Glutamatergic neuron (in vitro differentiated cells): ENCODE measurements at regions not wholly inside any gene's neighbourhood (a gene's known extent, or its start where the extent isn't known, plus 50 kb on each side); places are given as distances from the start of the nearest gene placed in this dataset.

ENCODE experiments used
- DNase-seq: peaks from one replicate; pipeline ENCODE4 v3.0.0; 2022
- H3K27ac Mint-ChIP-seq: one replicate; pipeline ENCODE4 v1.8.0; 2020; ENCODE audit warnings: mild to moderate bottlenecking, mixed read lengths, inconsistent platforms; ENCODE audit not compliant: unreplicated experiment
- H3K27me3 Mint-ChIP-seq: one replicate; pipeline ENCODE4 v1.8.0; 2020; ENCODE audit warnings: mild to moderate bottlenecking, moderate library complexity, mixed read lengths, inconsistent platforms; ENCODE audit not compliant: unreplicated experiment
- H3K36me3 Mint-ChIP-seq: one replicate; pipeline ENCODE4 v1.8.0; 2020; ENCODE audit warnings: mild to moderate bottlenecking, mixed read lengths, inconsistent platforms; ENCODE audit not compliant: unreplicated experiment
- H3K4me1 Mint-ChIP-seq: one replicate; pipeline ENCODE4 v1.8.0; 2020; ENCODE audit warnings: mild to moderate bottlenecking, low read depth, mixed read lengths, inconsistent platforms; ENCODE audit not compliant: unreplicated experiment
- H3K4me3 Mint-ChIP-seq: one replicate; pipeline ENCODE4 v1.8.0; 2020; ENCODE audit warnings: mild to moderate bottlenecking, mixed read lengths, inconsistent platforms; ENCODE audit not compliant: unreplicated experiment
- H3K9me3 Mint-ChIP-seq: one replicate; pipeline ENCODE4 v1.8.0; 2020; ENCODE audit warnings: mild to moderate bottlenecking, moderate library complexity, mixed read lengths, inconsistent platforms; ENCODE audit not compliant: unreplicated experiment
- TF ChIP-seq, protein P1 (sequence below): fragments of 200-600 bp; sonication (generic); IDR thresholded peaks from one replicate; pipeline ENCODE4 v1.5.0; 2021; ENCODE audit not compliant: partially characterized antibody, unreplicated experiment

DNA sequence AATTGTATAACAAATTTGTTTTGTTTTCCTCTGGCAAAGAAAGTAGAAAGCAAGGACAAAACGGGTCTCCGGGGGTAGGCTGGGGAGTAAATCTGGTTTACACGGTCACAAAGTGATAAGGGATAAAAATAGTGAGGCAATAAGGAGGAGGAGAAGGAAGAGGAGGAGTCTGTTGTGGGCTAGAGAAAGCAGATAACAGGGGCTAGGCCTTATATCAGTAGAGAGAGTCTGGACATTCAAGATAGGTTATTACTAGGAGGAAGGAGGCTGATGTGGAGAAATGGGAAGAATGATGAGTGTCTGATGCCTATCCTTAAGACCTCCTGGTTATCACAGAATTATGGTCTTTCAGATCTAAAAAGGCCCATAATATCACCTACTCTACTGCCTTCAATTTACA is 83.2 kb upstream of the SSTR1 start:
- Mint-ChIP-seq H3K4me3 (no peak overlapping the region), H3K4me1 (peaks cover 2% of the 10 kb centered on the region), H3K27me3 (no peaks in the 10 kb centered on the region), H3K36me3 (no peaks in the 10 kb centered on the region), H3K27ac (no peak overlapping the region), H3K9me3 (no peaks in the 10 kb centered on the region)
- DNase-seq: no peak
- TF ChIP-seq, protein P1, sequence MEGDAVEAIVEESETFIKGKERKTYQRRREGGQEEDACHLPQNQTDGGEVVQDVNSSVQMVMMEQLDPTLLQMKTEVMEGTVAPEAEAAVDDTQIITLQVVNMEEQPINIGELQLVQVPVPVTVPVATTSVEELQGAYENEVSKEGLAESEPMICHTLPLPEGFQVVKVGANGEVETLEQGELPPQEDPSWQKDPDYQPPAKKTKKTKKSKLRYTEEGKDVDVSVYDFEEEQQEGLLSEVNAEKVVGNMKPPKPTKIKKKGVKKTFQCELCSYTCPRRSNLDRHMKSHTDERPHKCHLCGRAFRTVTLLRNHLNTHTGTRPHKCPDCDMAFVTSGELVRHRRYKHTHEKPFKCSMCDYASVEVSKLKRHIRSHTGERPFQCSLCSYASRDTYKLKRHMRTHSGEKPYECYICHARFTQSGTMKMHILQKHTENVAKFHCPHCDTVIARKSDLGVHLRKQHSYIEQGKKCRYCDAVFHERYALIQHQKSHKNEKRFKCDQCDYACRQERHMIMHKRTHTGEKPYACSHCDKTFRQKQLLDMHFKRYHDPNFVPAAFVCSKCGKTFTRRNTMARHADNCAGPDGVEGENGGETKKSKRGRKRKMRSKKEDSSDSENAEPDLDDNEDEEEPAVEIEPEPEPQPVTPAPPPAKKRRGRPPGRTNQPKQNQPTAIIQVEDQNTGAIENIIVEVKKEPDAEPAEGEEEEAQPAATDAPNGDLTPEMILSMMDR: no peak

DNA sequence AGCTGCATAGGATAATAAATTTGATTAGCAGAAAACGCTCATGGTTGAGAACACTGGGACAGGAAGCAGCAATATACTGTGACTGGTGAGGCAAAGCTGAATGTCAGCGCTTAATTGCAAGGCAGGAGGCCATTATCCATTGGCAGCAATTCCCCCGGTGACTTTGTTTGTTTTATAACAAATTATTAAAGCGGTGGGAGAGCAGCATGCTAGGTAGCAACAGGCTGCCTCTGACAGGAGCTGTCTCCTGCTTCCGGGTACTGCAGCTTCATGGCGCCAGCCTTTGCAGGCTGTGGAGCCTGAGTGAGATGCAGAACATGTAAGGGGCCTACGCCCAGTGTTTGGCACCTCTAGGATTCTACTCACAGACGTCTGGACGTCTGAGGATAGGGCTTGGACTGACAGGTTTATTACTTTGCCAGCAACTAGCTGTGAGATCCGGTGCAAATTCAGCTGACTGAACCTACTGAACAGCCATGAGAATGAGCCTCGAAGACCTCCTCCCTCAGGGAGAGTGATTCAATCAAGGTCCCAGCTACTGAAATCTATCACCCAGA is 82.1 kb upstream of the SSTR1 start:
- no peak for DNase-seq
- Mint-ChIP-seq H3K27me3 (no peaks in the 10 kb centered on the region), H3K4me3 (no peak overlapping the region), H3K36me3 (no peaks in the 10 kb centered on the region), H3K9me3 (no peaks in the 10 kb centered on the region), H3K27ac (no peak overlapping the region), H3K4me1 (peaks cover 2% of the 10 kb centered on the region)
- TF ChIP-seq, protein P1: no peak

DNA sequence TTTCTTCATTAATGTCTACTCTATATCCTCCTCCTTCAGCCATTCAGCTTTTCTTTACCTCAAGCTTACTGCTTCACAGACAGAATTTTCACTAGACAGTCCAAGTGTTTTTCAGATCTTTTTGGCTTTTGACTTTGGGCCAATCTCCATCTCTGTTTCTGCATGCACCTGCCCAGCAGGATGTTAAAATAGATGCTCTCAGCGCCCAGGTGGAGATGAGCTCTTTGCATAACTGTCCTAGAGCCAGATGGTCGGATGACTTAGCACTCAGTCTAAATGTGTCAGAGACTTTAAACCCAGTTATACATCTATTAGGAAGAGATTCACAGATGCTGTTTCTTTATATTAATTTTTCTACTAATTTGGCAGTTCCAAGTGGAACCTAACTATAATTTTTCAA is 80.3 kb upstream of the SSTR1 start:
- Mint-ChIP-seq H3K4me3 (no peak overlapping the region), H3K27me3 (no peaks in the 10 kb centered on the region), H3K36me3 (no peaks in the 10 kb centered on the region), H3K27ac (no peak overlapping the region), H3K9me3 (no peaks in the 10 kb centered on the region), H3K4me1 (peaks cover 2% of the 10 kb centered on the region)
- no peak for DNase-seq
- TF ChIP-seq, protein P1: no peak

DNA sequence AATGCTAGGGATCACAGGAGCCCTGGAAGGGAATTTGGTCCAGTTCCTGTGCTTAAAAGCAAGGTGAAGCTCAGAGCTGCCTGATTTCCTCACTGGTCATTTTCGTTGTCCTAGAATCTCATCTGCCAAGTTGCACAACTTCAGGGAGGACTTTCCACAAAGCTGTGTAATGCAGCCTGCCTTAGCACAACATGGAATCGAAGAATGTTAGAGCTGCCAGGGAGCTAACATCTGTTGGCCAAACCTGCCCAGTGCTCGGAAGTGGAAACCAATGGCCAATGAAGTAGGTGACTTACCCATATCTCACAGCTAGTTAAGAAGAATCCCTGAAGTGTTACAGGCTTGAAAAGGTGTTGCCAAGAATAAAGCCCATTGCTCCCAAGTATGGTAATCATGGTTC is 79.9 kb upstream of the SSTR1 start:
- Mint-ChIP-seq H3K27me3 (no peaks in the 10 kb centered on the region), H3K9me3 (no peaks in the 10 kb centered on the region), H3K27ac (no peak overlapping the region), H3K36me3 (no peaks in the 10 kb centered on the region), H3K4me3 (no peak overlapping the region), H3K4me1 (peaks cover 2% of the 10 kb centered on the region)
- TF ChIP-seq, protein P1: no peak
- no peak for DNase-seq

DNA sequence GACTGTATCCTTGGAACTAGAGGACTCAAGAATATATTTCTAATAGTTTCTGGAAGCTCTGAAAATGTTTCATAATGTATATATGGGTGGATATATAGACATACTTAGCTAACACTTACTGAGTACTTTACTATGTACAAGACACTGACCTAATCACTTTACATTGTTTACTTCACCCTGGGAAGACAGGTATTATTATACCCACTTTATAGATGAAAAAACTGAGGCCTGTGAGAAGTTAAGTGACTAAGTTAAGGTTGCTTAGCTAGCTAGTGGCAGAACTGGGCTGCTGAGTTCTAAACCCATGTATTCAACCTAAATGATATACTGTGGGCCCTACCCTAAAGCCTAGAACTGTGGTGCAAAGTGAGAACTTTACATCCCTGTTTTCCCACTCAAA is 79.1 kb upstream of the SSTR1 start:
- H3K27me3 Mint-ChIP-seq: no peaks in the 10 kb centered on the region
- no peak overlapping the region for H3K27ac Mint-ChIP-seq
- H3K4me3 Mint-ChIP-seq: no peak overlapping the region
- no peaks in the 10 kb centered on the region for H3K9me3 Mint-ChIP-seq
- TF ChIP-seq, protein P1: no peak
- no peak for DNase-seq
- H3K36me3 Mint-ChIP-seq: no peaks in the 10 kb centered on the region
- peaks cover 2% of the 10 kb centered on the region for H3K4me1 Mint-ChIP-seq
